GM21381 (cell line): ENCODE measurements at regions not wholly inside any gene's neighbourhood (a gene's known extent, or its start where the extent isn't known, plus 50 kb on each side); places are given as distances from the start of the nearest gene placed in this dataset.

Experiments
- ATAC-seq: cut with Tn5 transposase; IDR thresholded peaks from one replicate; pipeline ENCODE4 v1.9.1; 2021; ENCODE audit warnings: mild to moderate bottlenecking, moderate library complexity; ENCODE audit not compliant: unreplicated experiment

DNA sequence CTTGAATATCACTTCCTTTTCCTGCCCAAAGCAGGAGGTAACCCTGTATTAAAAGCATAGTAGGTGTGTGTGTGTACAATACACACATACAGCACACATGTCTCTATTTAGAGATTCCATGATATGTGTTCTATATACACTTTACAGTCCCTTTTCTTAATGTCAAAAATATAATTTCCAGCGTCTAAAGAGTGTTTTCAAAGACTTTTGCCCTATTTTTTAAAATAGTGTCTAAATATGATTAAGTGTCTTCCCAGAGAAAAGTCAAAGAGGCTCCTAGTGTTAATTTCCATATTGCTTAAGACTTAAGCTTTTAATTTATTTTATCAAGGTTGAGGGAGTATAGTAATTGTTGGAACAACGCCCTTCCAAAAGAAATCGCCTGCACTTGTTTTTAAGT, 420.3 kb upstream of the POU3F3 start:
- no peak for ATAC-seq

GRCh38 chr2:104434318-104434792, 419.6 kb upstream of the POU3F3 start:
- peak; percentile 79 for ATAC-seq

GRCh38 chr2:104434966-104435365, 418.9 kb upstream of the POU3F3 start:
- ATAC-seq: no peak

DNA sequence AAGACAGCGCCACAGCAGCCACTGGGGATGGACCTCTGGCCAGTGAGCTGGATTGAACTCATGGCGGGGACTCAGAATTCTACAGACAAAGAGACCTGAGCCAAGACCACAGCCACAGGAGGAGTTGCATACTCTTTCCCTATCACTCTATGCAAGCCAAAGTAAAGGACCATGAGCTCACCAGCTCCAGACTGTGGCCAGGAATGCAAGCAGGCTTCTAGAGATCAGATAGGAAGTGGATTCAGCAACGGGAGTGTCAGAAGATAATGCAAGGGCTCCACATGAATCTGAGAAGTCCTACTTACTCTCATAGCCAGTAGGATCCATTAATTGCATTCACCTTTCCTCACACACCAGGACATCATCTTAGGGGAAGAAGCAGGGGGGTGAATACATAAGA, 415.4 kb upstream of the POU3F3 start:
- ATAC-seq: no peak

GRCh38 chr2:104443145-104443544, 410.8 kb upstream of the POU3F3 start:
- ATAC-seq: no peak

- no peak for ATAC-seq
Measured at GRCh38 chr2:104444392-104444791, 409.5 kb upstream of the POU3F3 start.

DNA sequence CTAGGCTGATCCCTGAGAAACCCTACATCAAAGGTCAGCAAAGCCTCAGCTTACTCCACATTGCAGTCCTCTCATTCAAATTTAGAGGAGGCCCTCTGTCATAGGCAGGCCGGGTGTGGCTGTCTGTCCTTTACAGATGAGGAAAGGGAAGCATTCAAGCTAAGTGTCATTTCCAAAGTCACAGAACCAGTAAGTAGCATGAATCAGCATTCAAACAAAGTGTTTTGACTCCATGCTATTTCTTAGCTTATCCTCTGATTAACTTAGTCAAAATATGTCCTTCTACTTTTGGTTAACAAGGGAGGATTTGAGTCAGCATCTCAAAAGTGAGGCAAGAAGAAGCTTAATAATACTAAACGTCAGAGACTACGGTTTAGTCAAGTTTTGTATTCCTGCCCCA, 409.0 kb upstream of the POU3F3 start:
- ATAC-seq: no peak

- ATAC-seq: peak; percentile 50
Measured at GRCh38 chr2:104447831-104448434, 406.0 kb upstream of the POU3F3 start.

- ATAC-seq: no peak
Measured at GRCh38 chr2:104448661-104449440, 405.1 kb upstream of the POU3F3 start.

DNA sequence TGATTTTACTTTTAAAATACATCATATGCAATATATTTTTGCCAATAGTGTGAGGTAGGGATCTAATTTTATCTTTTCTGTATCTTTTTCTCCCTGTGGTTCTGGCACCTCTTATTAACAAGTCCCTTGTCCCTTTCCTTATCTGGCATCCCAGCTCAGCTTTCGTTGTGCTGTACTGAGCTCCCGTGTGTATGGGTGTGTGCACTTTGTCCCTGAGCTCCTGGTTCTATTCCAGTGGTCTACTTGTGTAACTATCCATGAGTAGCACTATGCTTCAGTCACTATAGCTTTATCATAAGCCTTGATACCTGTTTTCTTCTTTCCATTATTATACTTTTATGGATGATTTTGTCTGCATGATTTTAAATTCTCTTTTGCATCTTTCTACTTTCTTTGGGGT, 401.4 kb upstream of the POU3F3 start:
- no peak for ATAC-seq

DNA sequence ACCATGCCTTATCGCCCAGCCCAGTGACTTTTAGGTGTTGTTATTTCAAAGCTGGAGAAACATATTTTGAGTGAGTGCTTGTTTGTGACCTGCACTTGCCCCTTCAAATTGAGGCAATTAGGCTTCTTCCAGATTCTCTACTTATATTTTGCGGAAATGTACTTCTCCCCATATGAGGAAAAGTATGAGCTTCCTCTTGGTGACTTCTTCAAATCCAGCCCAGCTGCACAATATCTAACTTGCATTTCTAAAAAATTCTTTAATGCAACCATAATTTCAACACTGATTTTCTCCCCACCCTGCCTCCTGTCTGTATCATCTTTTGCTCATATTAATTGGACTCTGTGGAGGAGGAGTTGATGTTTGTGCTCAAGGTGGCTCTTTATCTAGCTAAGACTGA, 391.2 kb upstream of the POU3F3 start:
- ATAC-seq: no peak

- ATAC-seq: no peak
Measured at GRCh38 chr2:104465981-104466380, 387.9 kb upstream of the POU3F3 start.

GRCh38 chr2:104468846-104469245, 385.1 kb upstream of the POU3F3 start:
- no peak for ATAC-seq

- no peak for ATAC-seq
Measured at GRCh38 chr2:104472076-104472475, 381.8 kb upstream of the POU3F3 start.

DNA sequence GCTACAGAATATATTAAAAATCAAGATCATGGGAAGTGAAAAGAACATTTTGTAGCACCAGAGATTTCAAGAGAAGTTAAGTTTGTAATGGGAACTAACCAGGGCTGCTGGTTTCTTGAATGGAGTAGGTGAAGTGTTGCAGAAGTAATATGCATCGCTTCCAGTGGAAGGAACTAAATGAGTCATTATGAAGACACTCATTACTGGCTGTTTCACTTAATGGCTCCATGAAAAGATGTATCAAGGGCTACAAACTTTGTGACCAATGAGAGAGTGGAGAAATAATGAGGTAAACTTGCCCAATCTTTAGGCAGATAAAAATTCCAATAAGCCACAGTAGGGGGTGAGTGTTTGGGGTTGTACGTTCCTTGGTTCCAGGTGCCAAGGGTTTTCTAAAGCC, 380.4 kb upstream of the POU3F3 start:
- ATAC-seq: no peak

- no peak for ATAC-seq
Measured at GRCh38 chr2:104474716-104475115, 379.2 kb upstream of the POU3F3 start.

DNA sequence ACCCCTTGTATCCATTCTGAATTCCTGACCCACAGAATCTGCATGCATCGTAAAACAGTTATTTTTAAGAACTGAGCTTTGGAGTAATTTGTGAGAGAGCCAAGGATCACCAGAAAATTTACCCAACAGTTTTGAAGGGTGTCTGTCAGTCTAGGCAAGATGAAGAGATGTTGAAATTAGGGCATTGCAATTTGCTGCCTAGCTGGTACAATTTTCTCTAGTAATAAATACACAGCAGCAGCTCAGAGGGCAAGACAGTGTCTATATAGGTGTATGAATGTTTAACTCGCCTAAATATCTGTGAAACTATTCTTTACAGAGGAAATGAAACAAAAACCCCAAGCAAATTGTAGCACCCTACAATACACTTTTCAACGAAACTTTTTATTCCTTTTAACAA, 377.8 kb upstream of the POU3F3 start:
- no peak for ATAC-seq

- no peak for ATAC-seq
Measured at GRCh38 chr2:104476563-104476988, 377.3 kb upstream of the POU3F3 start.

- no peak for ATAC-seq
Measured at GRCh38 chr2:104481341-104481740, 372.6 kb upstream of the POU3F3 start.

GRCh38 chr2:104487366-104487765, 366.5 kb upstream of the POU3F3 start:
- ATAC-seq: no peak

DNA sequence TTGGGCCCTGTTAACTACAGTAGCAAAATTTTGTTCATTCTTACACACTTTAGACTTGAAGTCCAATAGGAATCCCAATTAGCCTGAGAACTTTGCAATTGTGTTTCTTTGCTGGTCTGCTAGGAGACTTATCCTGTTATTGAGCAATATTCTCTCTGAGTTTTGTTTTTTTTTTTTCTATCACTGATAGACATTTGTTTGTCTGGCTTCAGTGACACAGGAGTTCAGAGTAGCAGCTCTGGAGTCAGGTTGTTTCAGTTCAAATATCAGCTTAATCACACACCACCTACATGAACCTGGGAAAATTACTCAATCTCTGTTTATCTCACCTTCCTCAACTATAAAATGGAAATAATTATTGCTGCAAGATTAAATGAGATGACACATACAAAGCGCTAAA, 360.2 kb upstream of the POU3F3 start:
- no peak for ATAC-seq

GRCh38 chr2:104501342-104501741, 352.6 kb upstream of the POU3F3 start:
- no peak for ATAC-seq

GRCh38 chr2:104501929-104502328, 352.0 kb upstream of the POU3F3 start:
- ATAC-seq: no peak
